ENCODE measurements at regions not wholly inside any gene's neighbourhood (a gene's known extent, or its start where the extent isn't known, plus 50 kb on each side); places are given as distances from the start of the nearest gene placed in this dataset.

GRCh38 chr11:134556186-134556585 is 144.1 kb upstream of the B3GAT1 start:
- no peak for TF ChIP-seq CTCF (IDR thresholded peaks at IDR 0.05)
- no peak for TF ChIP-seq POLR2A (IDR thresholded peaks at IDR 0.05)

All from uterus (tissue), 2 donors.